Testis (tissue), 2 donors: ENCODE measurements at regions not wholly inside any gene's neighbourhood (a gene's known extent, or its start where the extent isn't known, plus 50 kb on each side); places are given as distances from the start of the nearest gene placed in this dataset.

Experiments used
- CTCF ChIP-seq, 3 experiments: fragments of 450-650 bp in 2 of 3; fragments of 200-600 bp in 1 of 3; sonication (generic) in 1 of 3; IDR thresholded peaks; one replicate each; pipeline ENCODE4 v1.5.1; 2016 to 2019; ENCODE audit warnings: antibody characterized with exemption in 3 of 3, mild to moderate bottlenecking in 2 of 3, moderate library complexity in 1 of 3
- POLR2A ChIP-seq: fragments of 450-650 bp; IDR thresholded peaks from one replicate; pipeline ENCODE4 v1.6.1; 2017; ENCODE audit warnings: antibody characterized with exemption, mild to moderate bottlenecking, moderate library complexity

GRCh38 chr3:163468531-163469335 is 1609.6 kb downstream of the SI start:
- TF ChIP-seq CTCF (IDR thresholded peaks at IDR 0.05) (no peak), POLR2A (no peak)
